H1 (cell line): ENCODE measurements at regions not wholly inside any gene's neighbourhood (a gene's known extent, or its start where the extent isn't known, plus 50 kb on each side); places are given as distances from the start of the nearest gene placed in this dataset.

Experiments used
- CTCF ChIA-PET: fragments of 300-600 bp; sonication (Branson Sonifier 250); formaldehyde crosslinking; loops from one replicate; lab custom pipeline; 2021; ENCODE audit not compliant: partially characterized antibody; lab: Charles Lee
- POLR2A ChIA-PET: fragments of 300-600 bp; sonication (Branson Sonifier 250); formaldehyde crosslinking; loops from one replicate; lab custom pipeline; 2021; ENCODE audit warnings: inconsistent platforms; ENCODE audit not compliant: partially characterized antibody; lab: Charles Lee
- DNase-seq, 2 experiments: peaks; one replicate each; pipeline versions ENCODE4 v3.0.0 to v3.0.0-alpha.2; 2010 to 2022; ENCODE audit warnings: low spot score in 2 of 2, low read depth in 1 of 2, mixed read lengths in 1 of 2
- FAIRE-seq: peaks from 2 replicates; lab custom pipeline; 2011; peaks lifted over from hg19 to GRCh38; lab: Jason Lieb, UNC
- H2AFZ ChIP-seq: 2 replicates; pipeline ENCODE4 v1.8.1; 2012; ENCODE audit warnings: low read length, inconsistent platforms
- H2AK5ac ChIP-seq: 2 replicates; pipeline ENCODE4 v1.6.1; 2013; ENCODE audit warnings: low read depth, low read length
- H2BK120ac ChIP-seq: replicated peaks from 2 replicates; pipeline ENCODE3; 2013; ENCODE audit warnings: low read depth, low read length, inconsistent platforms
- H2BK12ac ChIP-seq: 2 replicates; pipeline ENCODE4 v1.6.1; 2013; ENCODE audit warnings: low read depth, low read length
- H2BK15ac ChIP-seq: 2 replicates; pipeline ENCODE4 v1.6.1; 2013; ENCODE audit warnings: low read length
- H2BK20ac ChIP-seq: 2 replicates; pipeline ENCODE4 v1.6.1; 2013; ENCODE audit warnings: low read length
- H2BK5ac ChIP-seq: 2 replicates; pipeline ENCODE4 v1.6.1; 2013; ENCODE audit warnings: low read depth, low read length
- H3K14ac ChIP-seq: 2 replicates; pipeline ENCODE4 v1.6.1; 2013; ENCODE audit warnings: inconsistent platforms; ENCODE audit not compliant: insufficient read length
- H3K18ac ChIP-seq: 2 replicates; pipeline ENCODE4 v1.6.1; 2013; ENCODE audit warnings: low read length; ENCODE audit errors: extremely low read depth
- H3K23ac ChIP-seq: 2 replicates; pipeline ENCODE4 v1.6.1; 2013; ENCODE audit warnings: inconsistent platforms; ENCODE audit not compliant: insufficient read length
- H3K23me2 ChIP-seq: 2 replicates; pipeline ENCODE4 v1.6.1; 2013; ENCODE audit warnings: low read depth, low read length
- H3K27ac ChIP-seq: 2 replicates; pipeline ENCODE4 v1.6.1; 2011; ENCODE audit warnings: low read depth, low read length, inconsistent platforms
- H3K27me3 ChIP-seq, 4 experiments: replicated peaks in 1 of 4; 1 replicate in 1 of 4; 2 replicates in 3 of 4; pipeline versions ENCODE4 v1.6.1 to v1.8.1; 2011 to 2013; ENCODE audit warnings: low read length in 3 of 4, mild to moderate bottlenecking in 3 of 4, inconsistent platforms in 2 of 4, mixed read lengths in 2 of 4, moderate library complexity in 1 of 4; ENCODE audit not compliant: control insufficient read depth in 3 of 4, insufficient read depth in 3 of 4; ENCODE audit errors: extremely low read depth in 1 of 4
- H3K36me3 ChIP-seq, 4 experiments: 2 replicates each; pipeline versions ENCODE4 v1.6.1 to v1.8.1; 2011 to 2013; ENCODE audit warnings: mild to moderate bottlenecking in 4 of 4, low read length in 3 of 4, moderate library complexity in 2 of 4, control low read depth in 1 of 4, inconsistent platforms in 1 of 4; ENCODE audit not compliant: insufficient read depth in 4 of 4, control insufficient read depth in 2 of 4
- H3K4ac ChIP-seq: replicated peaks from 2 replicates; pipeline ENCODE3; 2013; ENCODE audit warnings: low read length, low read depth, mixed read lengths, inconsistent platforms; ENCODE audit not compliant: insufficient read length
- H3K4me1 ChIP-seq, 4 experiments: replicated peaks in 1 of 4; 1 replicate in 1 of 4; 2 replicates in 3 of 4; pipeline versions ENCODE4 v1.6.1 to v1.8.1; 2011 to 2013; ENCODE audit warnings: low read length in 3 of 4, inconsistent platforms in 2 of 4, mixed read lengths in 1 of 4; ENCODE audit not compliant: insufficient read depth in 4 of 4, control insufficient read depth in 3 of 4
- H3K4me2 ChIP-seq, 2 experiments: 2 replicates each; pipeline versions ENCODE4 v1.6.1 to v1.8.1; 2011 to 2013; ENCODE audit warnings: low read depth in 2 of 2, low read length in 2 of 2, control low read depth in 1 of 2, inconsistent platforms in 1 of 2, mild to moderate bottlenecking in 1 of 2; ENCODE audit not compliant: insufficient read depth in 1 of 2
- H3K4me3 ChIP-seq, 4 experiments: fragments of 200-600, 300-600 bp in 1 of 4; sonication (generic), shearing (Covaris generic), sonication (Bioruptor Twin) in 1 of 4; 2 replicates each; pipeline versions ENCODE4 v1.5.1 to v1.8.1; 2011 to 2016; ENCODE audit warnings: low read length in 4 of 4, low read depth in 3 of 4, control low read depth in 2 of 4, inconsistent platforms in 2 of 4, mild to moderate bottlenecking in 2 of 4, mixed read lengths in 1 of 4, moderate library complexity in 1 of 4; ENCODE audit not compliant: insufficient read depth in 2 of 4; ENCODE audit errors: extremely low read depth in 1 of 4
- H3K56ac ChIP-seq: replicated peaks from 2 replicates; pipeline ENCODE3; 2013; ENCODE audit warnings: low read depth, mild to moderate bottlenecking, mixed read lengths, low read length, inconsistent platforms; ENCODE audit not compliant: insufficient read length
- H3K79me1 ChIP-seq: 2 replicates; pipeline ENCODE4 v1.6.1; 2013; ENCODE audit warnings: low read depth, low read length, control low read depth
- H3K79me2 ChIP-seq, 2 experiments: 2 replicates each; pipeline versions ENCODE4 v1.6.1 to v1.8.1; 2012 to 2013; ENCODE audit warnings: low read length in 2 of 2, mild to moderate bottlenecking in 2 of 2, inconsistent platforms in 1 of 2; ENCODE audit not compliant: insufficient read depth in 2 of 2, control insufficient read depth in 1 of 2
- H3K9ac ChIP-seq, 4 experiments: replicated peaks in 1 of 4; 1 replicate in 1 of 4; 2 replicates in 3 of 4; pipeline versions ENCODE4 v1.6.1 to v1.8.1; 2011 to 2013; ENCODE audit warnings: low read depth in 3 of 4, low read length in 3 of 4, control low read depth in 2 of 4, mild to moderate bottlenecking in 2 of 4, moderate library complexity in 2 of 4, inconsistent platforms in 1 of 4; ENCODE audit errors: extremely low read depth in 1 of 4
- H3K9me3 ChIP-seq, 2 experiments: 2 replicates each; pipeline versions ENCODE4 v1.6.1 to v1.8.1; 2012 to 2013; ENCODE audit warnings: mild to moderate bottlenecking in 2 of 2, moderate library complexity in 2 of 2, control low read depth in 1 of 2, inconsistent platforms in 1 of 2, low read depth in 1 of 2, low read length in 1 of 2, mixed read lengths in 1 of 2; ENCODE audit not compliant: insufficient read depth in 2 of 2
- H4K20me1 ChIP-seq, 2 experiments: replicated peaks in 1 of 2; 2 replicates each; pipeline versions ENCODE3 to v1.8.1; 2011 to 2013; ENCODE audit warnings: inconsistent platforms in 2 of 2, low read length in 2 of 2, mild to moderate bottlenecking in 1 of 2; ENCODE audit not compliant: insufficient read depth in 2 of 2, control insufficient read depth in 1 of 2
- H4K5ac ChIP-seq: 2 replicates; pipeline ENCODE4 v1.6.1; 2013; ENCODE audit warnings: low read length, low read depth, mixed read lengths, inconsistent platforms; ENCODE audit not compliant: insufficient read length
- H4K8ac ChIP-seq: 2 replicates; pipeline ENCODE4 v1.8.0; 2013; ENCODE audit warnings: mild to moderate bottlenecking, moderate library complexity, low read length, inconsistent platforms; ENCODE audit not compliant: insufficient read depth; ENCODE audit errors: extremely low read depth
- H4K91ac ChIP-seq: replicated peaks from 2 replicates; pipeline ENCODE3; 2013; ENCODE audit warnings: low read length, mixed read lengths, inconsistent platforms; ENCODE audit not compliant: insufficient read length
- CBX8 ChIP-seq: fragments of 300-800, 300-1000 bp; sonication (generic); IDR thresholded peaks from 2 replicates; pipeline ENCODE4 v1.7.1; 2016; ENCODE audit warnings: low read depth, low read length, borderline replicate concordance
- TAF7 ChIP-seq: optimal IDR thresholded peaks from 2 replicates; pipeline ENCODE3; 2011; ENCODE audit warnings: low read depth, mild to moderate bottlenecking, inconsistent platforms, low read length, moderate library complexity, borderline replicate concordance
- WGBS, 2 experiments: shearing (Covaris generic) in 1 of 2; methylation state at CpG; one replicate each; pipeline versions ENCODE4 v1.1.6 to v1.1.7; 2013 to 2015; ENCODE audit warnings: low lambda C conversion rate in 2 of 2, mixed read lengths in 2 of 2, inconsistent platforms in 1 of 2, low coverage in 1 of 2, missing lambda C conversion rate in 1 of 2; ENCODE audit not compliant: insufficient replicate concordance in 2 of 2, insufficient coverage in 1 of 2, insufficient read length in 1 of 2; ENCODE audit errors: extremely low coverage in 1 of 2, missing lambda C conversion rate in 1 of 2; 5-methylcytosine and 5-hydroxymethylcytosine counted together

DNA sequence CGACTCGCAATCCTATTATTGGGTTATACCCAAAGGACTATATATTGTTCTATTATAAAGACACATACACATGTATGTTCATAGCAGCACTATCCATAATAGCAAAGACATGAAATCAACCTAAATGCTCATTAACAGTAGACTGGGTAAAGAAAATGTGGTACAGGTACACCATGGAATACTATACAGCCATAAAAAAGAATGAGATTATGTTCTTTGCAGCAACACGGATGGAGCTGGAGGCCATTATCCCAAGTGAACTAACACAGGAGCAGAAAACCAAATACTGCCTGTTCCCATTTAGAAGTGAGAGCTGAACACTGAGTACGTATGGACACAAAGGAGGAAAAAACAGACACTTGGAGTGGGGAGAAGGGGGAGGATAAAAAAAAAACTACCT, 536.8 kb upstream of the DPP6 start:
- 96% methylated on average over 4 of the region's 4 CpGs; no CpG with 5 or more reads in 1 of the 2 experiments for WGBS, 2 experiments
- Histone ChIP-seq H2BK120ac (no peak overlapping the region), H3K4me2 (no peak overlapping the region), H4K5ac (no peak overlapping the region), H4K8ac (no peak overlapping the region), H2AFZ (no peak overlapping the region), H3K14ac (no peak overlapping the region), H4K20me1 (no peaks in the 10 kb centered on the region), H2BK20ac (no peak overlapping the region), H4K91ac (no peak overlapping the region), H3K27me3 (no peaks in the 10 kb centered on the region), H3K23ac (no peak overlapping the region), H3K56ac (no peak overlapping the region), H3K4me3 (no peak overlapping the region), H2BK12ac (no peak overlapping the region), H3K4ac (no peak overlapping the region), H2BK5ac (no peak overlapping the region), H3K79me2 (no peaks in the 10 kb centered on the region), H3K18ac (no peak overlapping the region), H2BK15ac (no peak overlapping the region), H2AK5ac (no peak overlapping the region), H3K27ac (no peak overlapping the region), H3K4me1 (no peaks in the 10 kb centered on the region), H3K9ac (no peak overlapping the region), H3K79me1 (no peaks in the 10 kb centered on the region), H3K9me3 (peaks cover 40 to 54% of the 10 kb centered on the region in 2 experiments), H3K36me3 (no peaks in the 10 kb centered on the region), H3K23me2 (no peaks in the 10 kb centered on the region)
- ChIA-PET CTCF (no interaction called here), POLR2A (no interaction called here)
- TF ChIP-seq TAF7 (no peak), CBX8 (no peak)
- FAIRE-seq (no peak), DNase-seq (no peak)
